GM12878 (cell line): ENCODE measurements at regions not wholly inside any gene's neighbourhood (a gene's known extent, or its start where the extent isn't known, plus 50 kb on each side); places are given as distances from the start of the nearest gene placed in this dataset.
A peak's percentile ranks its signal among the peaks of the same experiment; 100 is the strongest.

Experiments used
- ATAC-seq: fragments of 200-7000 bp; cut with Tn5 transposase; 3 replicates; pipeline ENCODE4 v1.9.1; 2020; ENCODE audit warnings: mild to moderate bottlenecking, moderate library complexity
- BruUV-seq: library from RNA; stranded (reverse); fragments of 400-500 nt; replicated peaks from 2 replicates; lab custom pipeline; 2021; lab: Mats Ljungman, UMichigan
- CTCF ChIA-PET: fragments of 300-600 bp; sonication (Branson Sonifier 250); formaldehyde crosslinking; extraction: SDS; loops from one replicate; lab custom pipeline; 2021; ENCODE audit warnings: inconsistent platforms; lab: Yijun Ruan, JAX
- POLR2A ChIA-PET: fragments of 350-600 bp; formaldehyde crosslinking; extraction: SDS; loops from one replicate; lab custom pipeline; 2021; ENCODE audit warnings: inconsistent platforms; lab: Charles Lee
- RAD21 ChIA-PET: fragments of 300-600 bp; sonication (Branson Sonifier 250); formaldehyde crosslinking; loops from one replicate; lab custom pipeline; 2023; ENCODE audit warnings: antibody characterized with exemption; ENCODE audit not compliant: unreplicated experiment; lab: Charles Lee
- SMC1A ChIA-PET: fragments of 300-600 bp; sonication (Branson Sonifier 250); formaldehyde crosslinking; loops from one replicate; lab custom pipeline; 2023; ENCODE audit not compliant: unreplicated experiment, uncharacterized antibody; lab: Charles Lee
- DNase-seq: peaks from one replicate; pipeline ENCODE4 v3.0.0-alpha.2; 2011; ENCODE audit warnings: low read depth, low spot score
- FAIRE-seq: peaks from 3 replicates; lab custom pipeline; 2011; peaks lifted over from hg19 to GRCh38; lab: Jason Lieb, UNC
- H2AFZ ChIP-seq: 2 replicates; pipeline ENCODE4 v1.6.0; 2011; ENCODE audit warnings: low read depth, low read length, control low read depth; ENCODE audit not compliant: control insufficient read depth
- H3K27ac ChIP-seq: 2 replicates; pipeline ENCODE4 v1.5.1; 2011; ENCODE audit warnings: control low read depth; ENCODE audit not compliant: control insufficient read depth, insufficient read depth
- H3K27me3 ChIP-seq, 2 experiments: replicated peaks in 1 of 2; 2 replicates each; pipeline versions ENCODE4 v1.6.0 to v1.6.1; 2011; ENCODE audit warnings: low read length in 1 of 2; ENCODE audit not compliant: control insufficient read depth in 2 of 2, insufficient read depth in 2 of 2
- H3K36me3 ChIP-seq, 2 experiments: 2 replicates each; pipeline ENCODE4 v1.5.1; 2011; ENCODE audit warnings: low read length in 1 of 2; ENCODE audit not compliant: control insufficient read depth in 2 of 2, insufficient read depth in 2 of 2
- H3K4me1 ChIP-seq: 2 replicates; pipeline ENCODE4 v1.6.1; 2011; ENCODE audit warnings: mild to moderate bottlenecking, low read length, moderate library complexity, mixed read lengths; ENCODE audit not compliant: control insufficient read depth, insufficient read depth
- H3K4me2 ChIP-seq: 2 replicates; pipeline ENCODE4 v1.6.0; 2011; ENCODE audit warnings: control low read depth; ENCODE audit not compliant: control insufficient read depth, insufficient read depth
- H3K4me3 ChIP-seq: fragments of 200-600 bp; sonication (generic); 2 replicates; pipeline ENCODE4 v1.5.1; 2016
- H3K79me2 ChIP-seq: 2 replicates; pipeline ENCODE4 v1.6.0; 2011; ENCODE audit warnings: low read length; ENCODE audit not compliant: control insufficient read depth, insufficient read depth
- H3K9ac ChIP-seq: 2 replicates; pipeline ENCODE4 v1.8.0; 2011; ENCODE audit warnings: low read length, control low read depth, mixed read lengths; ENCODE audit not compliant: control insufficient read depth, insufficient read depth
- H3K9me3 ChIP-seq: replicated peaks from 3 replicates; pipeline ENCODE4 v1.5.1; 2011; ENCODE audit warnings: mild to moderate bottlenecking, low read length; ENCODE audit not compliant: control insufficient read depth, insufficient read depth
- H4K20me1 ChIP-seq: 2 replicates; pipeline ENCODE4 v1.6.0; 2011; ENCODE audit not compliant: control insufficient read depth, insufficient read depth
- ATF7 ChIP-seq: fragments of 450-650 bp; IDR thresholded peaks from 2 replicates; pipeline ENCODE4 v1.6.1; 2016; ENCODE audit warnings: low read depth, mild to moderate bottlenecking
- DPF2 ChIP-seq: fragments of 450-650 bp; IDR thresholded peaks from 2 replicates; pipeline ENCODE4 v1.6.1; 2017; ENCODE audit warnings: mild to moderate bottlenecking
- E2F4 ChIP-seq: IDR thresholded peaks from 2 replicates; pipeline ENCODE4 v1.6.1; 2012; ENCODE audit warnings: low read depth, low read length, improper control_type of control experiment
- EED ChIP-seq: sonication (generic); IDR thresholded peaks from 2 replicates; pipeline ENCODE4 v1.6.1; 2016; ENCODE audit warnings: antibody characterized with exemption, low read depth
- ESRRA ChIP-seq: IDR thresholded peaks from 2 replicates; pipeline ENCODE4 v1.6.1; 2012; ENCODE audit warnings: mild to moderate bottlenecking, low read length, improper control_type of control experiment
- ETV6 ChIP-seq, 2 experiments: fragments of 450-650 bp in 1 of 2; IDR thresholded peaks in 1 of 2; conservative IDR thresholded peaks in 1 of 2; 2 replicates each; pipeline ENCODE4 v1.6.1; 2014; ENCODE audit warnings: antibody characterized with exemption in 1 of 2, borderline replicate concordance in 1 of 2, low read depth in 1 of 2, mild to moderate bottlenecking in 1 of 2, moderate library complexity in 1 of 2
- HCFC1 ChIP-seq: fragments of 150-350 bp; IDR thresholded peaks from 2 replicates; pipeline ENCODE4 v1.6.1; 2014; ENCODE audit warnings: low read length
- MTA2 ChIP-seq: fragments of 450-650 bp; IDR thresholded peaks from 2 replicates; pipeline ENCODE4 v1.6.1; 2016; ENCODE audit warnings: low read depth, mild to moderate bottlenecking, moderate library complexity
- MTA3 ChIP-seq: IDR thresholded peaks from 2 replicates; pipeline ENCODE4 v1.6.1; 2012; ENCODE audit warnings: low read length, inconsistent platforms, borderline replicate concordance
- NFIC ChIP-seq: IDR thresholded peaks from 2 replicates; pipeline ENCODE4 v1.6.1; 2012; ENCODE audit warnings: low read depth, mild to moderate bottlenecking, inconsistent platforms, low read length, moderate library complexity
- NFXL1 ChIP-seq: fragments of 450-650 bp; IDR thresholded peaks from 2 replicates; pipeline ENCODE4 v1.6.1; 2017; ENCODE audit warnings: antibody characterized with exemption, mild to moderate bottlenecking, borderline replicate concordance
- REST ChIP-seq: IDR thresholded peaks from 2 replicates; pipeline ENCODE4 v1.6.1; 2012; ENCODE audit warnings: mild to moderate bottlenecking, low read depth, low read length
- RFX5 ChIP-seq: IDR thresholded peaks from 2 replicates; pipeline ENCODE4 v1.6.1; 2011; ENCODE audit warnings: low read depth, low read length, improper control_type of control experiment
- RUNX3 ChIP-seq: IDR thresholded peaks from 2 replicates; pipeline ENCODE4 v1.6.1; 2012; ENCODE audit warnings: low read length, inconsistent platforms
- SMAD1 ChIP-seq: fragments of 450-650 bp; IDR thresholded peaks from 2 replicates; pipeline ENCODE4 v1.6.1; 2018; ENCODE audit warnings: mild to moderate bottlenecking, low read depth; ENCODE audit not compliant: partially characterized antibody
- SMC3 ChIP-seq: IDR thresholded peaks from 2 replicates; pipeline ENCODE4 v1.6.1; 2011; ENCODE audit warnings: low read length, improper control_type of control experiment, borderline replicate concordance
- TAF1 ChIP-seq: IDR thresholded peaks from 2 replicates; pipeline ENCODE4 v1.6.1; 2011; ENCODE audit warnings: mild to moderate bottlenecking, low read depth, low read length, borderline replicate concordance
- ZNF217 ChIP-seq: fragments of 450-650 bp; IDR thresholded peaks from 2 replicates; pipeline ENCODE4 v1.6.1; 2017; ENCODE audit warnings: antibody characterized with exemption, mild to moderate bottlenecking
- WGBS: methylation state at CpG from one replicate; pipeline ENCODE4 v1.1.6; 2016; ENCODE audit warnings: low lambda C conversion rate; ENCODE audit not compliant: insufficient replicate concordance, insufficient coverage; ENCODE audit errors: missing lambda C conversion rate; 5-methylcytosine and 5-hydroxymethylcytosine counted together
- in situ Hi-C: fragments of 300-500 bp; cut with MboI; formaldehyde crosslinking; loops from 9 replicates; pipeline ENCODE4 v1.14.3; 2018; ENCODE audit warnings: mixed read lengths
- intact Hi-C: fragments of 100-400 bp; cut with micrococcal nuclease; formaldehyde crosslinking; loops from one replicate; pipeline ENCODE4 v1.14.2; 2022; ENCODE audit not compliant: unreplicated experiment
- TF ChIP-seq, protein P1 (sequence below): IDR thresholded peaks from 2 replicates; pipeline ENCODE4 v1.6.1; 2011; ENCODE audit warnings: mild to moderate bottlenecking, low read depth, low read length, moderate library complexity; ENCODE audit not compliant: insufficient replicate concordance

DNA sequence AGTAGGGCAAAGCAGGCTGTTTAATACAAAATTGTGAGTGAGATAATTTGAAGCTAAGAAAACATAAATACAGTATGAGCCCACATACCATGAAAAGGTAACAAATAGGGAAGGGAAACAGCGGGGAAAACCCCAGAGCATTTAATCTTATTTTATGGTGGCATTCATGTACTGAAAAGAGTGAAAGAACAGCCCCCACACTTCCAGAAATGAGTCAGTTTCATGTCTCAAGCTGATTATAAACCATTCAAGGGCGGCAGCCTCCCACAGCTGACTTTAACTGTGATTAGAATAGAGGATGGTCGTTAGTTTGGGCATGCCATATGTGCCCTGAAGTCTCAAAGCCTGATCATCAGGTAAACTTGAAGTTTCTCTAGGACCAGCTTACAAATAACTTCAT lies 64.5 kb downstream of the FOXG1 start:
- no peaks in the 10 kb centered on the region for H3K79me2 ChIP-seq
- H3K36me3 ChIP-seq = no peaks in the 10 kb centered on the region
- no peaks in the 10 kb centered on the region; the same call in 1 of the 3 replicates for H3K9me3 ChIP-seq
- H4K20me1 ChIP-seq = no peaks in the 10 kb centered on the region
- in situ Hi-C loops = no loop called here
- no peaks in the 10 kb centered on the region for H3K27me3 ChIP-seq
- H3K27ac ChIP-seq = peak overlapping the region; percentile 57
- DNase-seq (peak; percentile 84), FAIRE-seq (peak; percentile 84), ATAC-seq (peak; percentile 97)
- H3K4me2 ChIP-seq = peak overlapping the region; percentile 23; the same call in 1 of the 2 replicates
- ChIA-PET CTCF (no interaction called here), SMC1A (no interaction called here), POLR2A (no interaction called here), RAD21 (no interaction called here)
- peaks cover 3% of the 10 kb centered on the region; the same call in 1 of the 2 replicates for H3K4me1 ChIP-seq
- BruUV-seq = no TSS peak
- no peak overlapping the region for H3K4me3 ChIP-seq
- H3K9ac ChIP-seq = no peak overlapping the region
- H2AFZ ChIP-seq = no peak overlapping the region
- 2% methylated on average over 3 of the region's 3 CpGs for WGBS
- intact Hi-C loops = no loop called here
- TF ChIP-seq ATF7 (peak; percentile 79), TAF1 (0 out of 2 replicates have a peak, but pooled peaks have one; percentile 30), REST (no peak), ETV6 (conservative IDR thresholded peaks at IDR 0.05 in 1 of 2, IDR thresholded peaks at IDR 0.05 in 1 of 2; ENCODE audit: borderline replicate concordance in 1 of 2, low read depth in 1 of 2) (peak in 1 of 2 experiments; percentile 76; a peak in 2 of 4 replicates), MTA3 (peak; percentile 95; the same call in 1 of the 2 replicates), SMAD1 (no peak), RUNX3 (peak; percentile 95), EED (peak; percentile 77), DPF2 (peak; percentile 98), ZNF217 (peak; percentile 89), HCFC1 (no peak), SMC3 (no peak), NFIC (peak; percentile 97), RFX5 (no peak), MTA2 (peak; percentile 99), E2F4 (no peak), ESRRA (no peak), NFXL1 (no peak)
- TF ChIP-seq, protein P1, sequence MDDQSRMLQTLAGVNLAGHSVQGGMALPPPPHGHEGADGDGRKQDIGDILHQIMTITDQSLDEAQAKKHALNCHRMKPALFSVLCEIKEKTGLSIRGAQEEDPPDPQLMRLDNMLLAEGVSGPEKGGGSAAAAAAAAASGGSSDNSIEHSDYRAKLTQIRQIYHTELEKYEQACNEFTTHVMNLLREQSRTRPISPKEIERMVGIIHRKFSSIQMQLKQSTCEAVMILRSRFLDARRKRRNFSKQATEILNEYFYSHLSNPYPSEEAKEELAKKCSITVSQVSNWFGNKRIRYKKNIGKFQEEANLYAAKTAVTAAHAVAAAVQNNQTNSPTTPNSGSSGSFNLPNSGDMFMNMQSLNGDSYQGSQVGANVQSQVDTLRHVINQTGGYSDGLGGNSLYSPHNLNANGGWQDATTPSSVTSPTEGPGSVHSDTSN = peak; percentile 65
